ENCODE measurements at regions not wholly inside any gene's neighbourhood (a gene's known extent, or its start where the extent isn't known, plus 50 kb on each side); places are given as distances from the start of the nearest gene placed in this dataset.

DNA sequence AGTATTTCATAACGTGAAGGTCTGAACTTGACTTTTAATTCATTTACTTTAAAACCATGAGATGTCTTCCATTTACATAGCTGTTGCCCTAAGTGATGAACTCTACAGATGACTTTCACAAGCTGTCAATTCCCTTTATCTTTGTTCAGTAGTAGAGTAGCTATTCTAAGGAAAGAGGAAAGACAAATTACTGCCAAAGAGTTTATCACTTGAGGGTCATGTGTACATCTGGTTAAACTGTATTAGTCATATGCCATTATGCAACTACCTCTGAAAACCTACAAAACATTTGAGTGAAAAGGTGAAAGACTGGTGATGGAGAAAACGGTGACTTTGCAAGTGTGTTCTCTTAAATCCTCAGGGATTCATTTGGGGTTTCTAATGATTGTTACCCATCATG is 763.9 kb downstream of the TMEM182 start:
- TF ChIP-seq, protein P1, sequence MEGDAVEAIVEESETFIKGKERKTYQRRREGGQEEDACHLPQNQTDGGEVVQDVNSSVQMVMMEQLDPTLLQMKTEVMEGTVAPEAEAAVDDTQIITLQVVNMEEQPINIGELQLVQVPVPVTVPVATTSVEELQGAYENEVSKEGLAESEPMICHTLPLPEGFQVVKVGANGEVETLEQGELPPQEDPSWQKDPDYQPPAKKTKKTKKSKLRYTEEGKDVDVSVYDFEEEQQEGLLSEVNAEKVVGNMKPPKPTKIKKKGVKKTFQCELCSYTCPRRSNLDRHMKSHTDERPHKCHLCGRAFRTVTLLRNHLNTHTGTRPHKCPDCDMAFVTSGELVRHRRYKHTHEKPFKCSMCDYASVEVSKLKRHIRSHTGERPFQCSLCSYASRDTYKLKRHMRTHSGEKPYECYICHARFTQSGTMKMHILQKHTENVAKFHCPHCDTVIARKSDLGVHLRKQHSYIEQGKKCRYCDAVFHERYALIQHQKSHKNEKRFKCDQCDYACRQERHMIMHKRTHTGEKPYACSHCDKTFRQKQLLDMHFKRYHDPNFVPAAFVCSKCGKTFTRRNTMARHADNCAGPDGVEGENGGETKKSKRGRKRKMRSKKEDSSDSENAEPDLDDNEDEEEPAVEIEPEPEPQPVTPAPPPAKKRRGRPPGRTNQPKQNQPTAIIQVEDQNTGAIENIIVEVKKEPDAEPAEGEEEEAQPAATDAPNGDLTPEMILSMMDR (IDR thresholded peaks at IDR 0.05) = no peak
- no peak for TF ChIP-seq POLR2A (IDR thresholded peaks at IDR 0.05)

Measured in adrenal gland (tissue), 5 donors.